C4-2B (cell line): ENCODE measurements at regions not wholly inside any gene's neighbourhood (a gene's known extent, or its start where the extent isn't known, plus 50 kb on each side); places are given as distances from the start of the nearest gene placed in this dataset.

ENCODE experiments used
- ZFX ChIP-seq: fragments of 450-650 bp; IDR thresholded peaks from 2 replicates; pipeline ENCODE4 v1.6.1; 2017
- TF ChIP-seq, protein P1 (sequence below): fragments of 450-650 bp; conservative IDR thresholded peaks from 2 replicates; pipeline ENCODE4 v1.5.1; 2017; ENCODE audit warnings: mild to moderate bottlenecking

DNA sequence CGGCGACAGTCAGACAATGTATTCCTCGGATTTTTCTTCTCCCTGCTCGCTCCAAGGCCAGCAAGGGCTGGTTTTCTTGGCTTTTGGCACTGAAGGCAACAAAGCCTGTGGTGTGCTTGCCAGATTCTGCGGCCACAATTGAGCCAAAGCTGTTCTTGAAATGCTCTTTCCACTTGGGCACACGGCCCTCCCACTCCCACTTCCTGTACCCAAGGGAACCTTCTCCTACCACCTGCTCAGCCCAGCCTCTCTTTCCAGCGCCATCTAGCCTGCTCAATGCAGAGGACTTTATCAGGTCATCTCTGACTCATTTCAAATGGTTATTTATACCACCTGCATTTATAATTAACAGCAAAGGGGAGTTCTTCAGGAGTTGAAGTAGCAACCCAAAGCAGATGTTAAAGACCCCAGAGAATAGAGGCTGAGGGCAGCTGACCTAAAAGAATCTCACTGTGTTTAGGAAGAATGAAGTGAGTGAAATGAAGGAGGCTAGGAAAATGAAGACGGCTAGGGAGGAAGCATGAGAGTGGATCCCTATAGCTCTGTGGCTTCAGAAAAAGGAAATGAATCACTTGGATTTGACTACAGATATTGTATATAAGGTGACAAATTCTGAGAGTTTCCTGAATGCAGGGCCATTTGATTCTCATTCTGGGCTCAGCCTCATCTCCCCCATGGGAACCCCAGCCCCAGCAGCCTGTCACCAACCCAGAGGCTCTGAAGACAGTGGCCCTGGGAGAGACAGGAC is 439.0 kb downstream of the ENC1 start:
- TF ChIP-seq, protein P1, sequence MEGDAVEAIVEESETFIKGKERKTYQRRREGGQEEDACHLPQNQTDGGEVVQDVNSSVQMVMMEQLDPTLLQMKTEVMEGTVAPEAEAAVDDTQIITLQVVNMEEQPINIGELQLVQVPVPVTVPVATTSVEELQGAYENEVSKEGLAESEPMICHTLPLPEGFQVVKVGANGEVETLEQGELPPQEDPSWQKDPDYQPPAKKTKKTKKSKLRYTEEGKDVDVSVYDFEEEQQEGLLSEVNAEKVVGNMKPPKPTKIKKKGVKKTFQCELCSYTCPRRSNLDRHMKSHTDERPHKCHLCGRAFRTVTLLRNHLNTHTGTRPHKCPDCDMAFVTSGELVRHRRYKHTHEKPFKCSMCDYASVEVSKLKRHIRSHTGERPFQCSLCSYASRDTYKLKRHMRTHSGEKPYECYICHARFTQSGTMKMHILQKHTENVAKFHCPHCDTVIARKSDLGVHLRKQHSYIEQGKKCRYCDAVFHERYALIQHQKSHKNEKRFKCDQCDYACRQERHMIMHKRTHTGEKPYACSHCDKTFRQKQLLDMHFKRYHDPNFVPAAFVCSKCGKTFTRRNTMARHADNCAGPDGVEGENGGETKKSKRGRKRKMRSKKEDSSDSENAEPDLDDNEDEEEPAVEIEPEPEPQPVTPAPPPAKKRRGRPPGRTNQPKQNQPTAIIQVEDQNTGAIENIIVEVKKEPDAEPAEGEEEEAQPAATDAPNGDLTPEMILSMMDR, result no peak
- no peak for TF ChIP-seq ZFX
